ENCODE measurements at regions not wholly inside any gene's neighbourhood (a gene's known extent, or its start where the extent isn't known, plus 50 kb on each side); places are given as distances from the start of the nearest gene placed in this dataset.

DNA sequence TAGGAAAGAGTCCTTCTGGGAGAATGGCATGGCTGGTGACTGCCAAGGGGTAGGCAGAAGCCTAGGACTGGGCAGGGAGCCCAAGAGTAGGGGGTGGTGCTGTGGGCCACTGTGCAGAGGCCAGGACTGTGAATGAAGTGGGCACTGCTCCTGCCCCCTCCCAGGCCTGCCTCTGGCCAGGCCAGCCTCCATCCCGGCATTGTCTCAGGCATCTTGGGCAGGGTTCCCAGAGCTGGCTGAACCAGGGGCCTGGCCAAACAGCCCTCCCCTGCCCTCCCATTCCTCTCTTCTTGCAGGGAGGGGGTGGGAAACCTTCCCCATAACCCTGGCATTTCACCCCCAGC, 81.6 kb downstream of the MRPL14 start:
- H3K9ac ChIP-seq (ENCODE audit: low read length), result no peak overlapping the region
- no peak for DNase-seq (ENCODE audit: low read depth, low spot score)
- no peaks in the 10 kb centered on the region for H3K9me2 ChIP-seq (ENCODE audit: insufficient read depth)
- H3K27ac ChIP-seq (ENCODE audit: low read depth, low read length), result no peak overlapping the region
- no peak for ATAC-seq
- H3K4me3 ChIP-seq (replicated peaks in 1 of 2; ENCODE audit: low read depth in 1 of 2, low read length in 2 of 2), result no peak overlapping the region
- no peaks in the 10 kb centered on the region for H3K9me3 ChIP-seq (ENCODE audit: control insufficient read depth in 1 of 2, insufficient read depth in 1 of 2, low read depth in 1 of 2, low read length in 2 of 2)
- TF ChIP-seq POLR2A (IDR thresholded peaks at IDR 0.05; ENCODE audit: borderline replicate concordance, extremely low read depth, insufficient read depth, insufficient read length) (no peak), CBX3 (IDR thresholded peaks at IDR 0.05; ENCODE audit: low read depth) (no peak), RAD21 (IDR thresholded peaks at IDR 0.05; ENCODE audit: low read depth) (no peak), ZFX (IDR thresholded peaks at IDR 0.05) (no peak), ZBTB33 (IDR thresholded peaks at IDR 0.05; ENCODE audit: extremely low read depth, insufficient replicate concordance, low read length) (no peak)
- H4K20me1 ChIP-seq (ENCODE audit: insufficient read depth), result no peaks in the 10 kb centered on the region
- POLR2A ChIA-PET, result no interaction called here
- no peaks in the 10 kb centered on the region for H3K36me3 ChIP-seq (ENCODE audit: control insufficient read depth in 1 of 2, insufficient read depth in 2 of 2, low read length in 2 of 2)
- intact Hi-C loops (cut with micrococcal nuclease), result no loop called here
- H3K4me1 ChIP-seq (ENCODE audit: control insufficient read depth in 1 of 2, insufficient read depth in 2 of 2, low read length in 2 of 2), result peaks cover 45 to 79% of the 10 kb centered on the region in 2 experiments
- RAD21 ChIA-PET (ENCODE audit: low non-redundant PET in 1 of 2, low total read pairs in 2 of 2, uncharacterized antibody in 2 of 2, unreplicated experiment in 2 of 2), result no interaction called here
- no peaks in the 10 kb centered on the region for H3K79me2 ChIP-seq (ENCODE audit: insufficient read depth, low read length)
- BruUV-seq (replicated peaks), result no TSS peak
- H3K27me3 ChIP-seq (ENCODE audit: insufficient read depth, low read length), result no peaks in the 10 kb centered on the region
- no peak overlapping the region for H3K4me2 ChIP-seq (ENCODE audit: low read length)
- CTCF ChIA-PET, result no interaction called here
- H2AFZ ChIP-seq (ENCODE audit: low read depth, low read length, poor library complexity, severe bottlenecking), result no peak overlapping the region

- H3K27me3 ChIP-seq (ENCODE audit: insufficient read depth, low read length), result no peaks in the 10 kb centered on the region
- H3K27ac ChIP-seq (ENCODE audit: low read depth, low read length), result no peak overlapping the region
- RAD21 ChIA-PET (ENCODE audit: low non-redundant PET in 1 of 2, low total read pairs in 2 of 2, uncharacterized antibody in 2 of 2, unreplicated experiment in 2 of 2), result no interaction called here
- H3K79me2 ChIP-seq (ENCODE audit: insufficient read depth, low read length), result no peaks in the 10 kb centered on the region
- CTCF ChIA-PET, result no interaction called here
- POLR2A ChIA-PET, result no interaction called here
- H4K20me1 ChIP-seq (ENCODE audit: insufficient read depth), result no peaks in the 10 kb centered on the region
- H3K9me2 ChIP-seq (ENCODE audit: insufficient read depth), result no peaks in the 10 kb centered on the region
- peaks cover 48 to 79% of the 10 kb centered on the region in 2 experiments for H3K4me1 ChIP-seq (ENCODE audit: control insufficient read depth in 1 of 2, insufficient read depth in 2 of 2, low read length in 2 of 2)
- no peaks in the 10 kb centered on the region for H3K9me3 ChIP-seq (ENCODE audit: control insufficient read depth in 1 of 2, insufficient read depth in 1 of 2, low read depth in 1 of 2, low read length in 2 of 2)
- no peak overlapping the region for H3K4me3 ChIP-seq (replicated peaks in 1 of 2; ENCODE audit: low read depth in 1 of 2, low read length in 2 of 2)
- H3K9ac ChIP-seq (ENCODE audit: low read length), result no peak overlapping the region
- no peak for DNase-seq (ENCODE audit: low read depth, low spot score)
- BruUV-seq (replicated peaks), result no TSS peak
- H3K4me2 ChIP-seq (ENCODE audit: low read length), result no peak overlapping the region
- ATAC-seq, result no peak
- no peaks in the 10 kb centered on the region for H3K36me3 ChIP-seq (ENCODE audit: control insufficient read depth in 1 of 2, insufficient read depth in 2 of 2, low read length in 2 of 2)
- H2AFZ ChIP-seq (ENCODE audit: low read depth, low read length, poor library complexity, severe bottlenecking), result no peak overlapping the region
- intact Hi-C loops (cut with micrococcal nuclease), result loop anchor here (5.0 kb wide), 1 partner anchor 43 kb away; no protein-coding TSS in a partner anchor
- no peak for TF ChIP-seq SRF (IDR thresholded peaks at IDR 0.05; ENCODE audit: low read depth)
- no peak for TF ChIP-seq POLR2A (IDR thresholded peaks at IDR 0.05; ENCODE audit: borderline replicate concordance, extremely low read depth, insufficient read depth, insufficient read length)
- no peak for TF ChIP-seq ATF3 (IDR thresholded peaks at IDR 0.05)
- TF ChIP-seq MAX (IDR thresholded peaks at IDR 0.05), result no peak
- no peak for TF ChIP-seq ZNF274 (IDR thresholded peaks at IDR 0.05; ENCODE audit: low read depth, low read length)
- no peak for TF ChIP-seq EZH2phosphoT487 (IDR thresholded peaks at IDR 0.05; ENCODE audit: borderline replicate concordance)
- no peak for TF ChIP-seq ELF1 (IDR thresholded peaks at IDR 0.05; ENCODE audit: borderline replicate concordance, low read depth)
- no peak for TF ChIP-seq SIN3A (IDR thresholded peaks at IDR 0.05; ENCODE audit: low read depth)
- no peak for TF ChIP-seq FOSL1 (IDR thresholded peaks at IDR 0.05; ENCODE audit: low read depth)
- no peak for TF ChIP-seq POLR2AphosphoS5 (IDR thresholded peaks at IDR 0.05; ENCODE audit: low read depth, low read length)
- TF ChIP-seq TCF7L2 (IDR thresholded peaks at IDR 0.05; ENCODE audit: borderline replicate concordance, extremely low read depth, insufficient read depth, insufficient read length), result no peak
- no peak for TF ChIP-seq YY1 (IDR thresholded peaks at IDR 0.05; ENCODE audit: extremely low read depth, insufficient replicate concordance, low read depth, low read length)
- TF ChIP-seq JUND (IDR thresholded peaks at IDR 0.05), result no peak
- TF ChIP-seq EGR1 (IDR thresholded peaks at IDR 0.05; ENCODE audit: low read depth), result no peak
- TF ChIP-seq CEBPB (IDR thresholded peaks at IDR 0.05; ENCODE audit: low read depth), result no peak
- TF ChIP-seq RAD21 (IDR thresholded peaks at IDR 0.05; ENCODE audit: low read depth), result no peak
These were observed 82.1 kb downstream of the MRPL14 start for GRCh38 chr6:44044940-44045671.

Data from HCT116 (cell line).